Panc1 (cell line): ENCODE measurements at regions not wholly inside any gene's neighbourhood (a gene's known extent, or its start where the extent isn't known, plus 50 kb on each side); places are given as distances from the start of the nearest gene placed in this dataset.

ENCODE experiments used
- ATAC-seq: fragments of 200-7000 bp; cut with Tn5 transposase; 2 replicates; pipeline ENCODE4 v1.9.1; 2020; ENCODE audit warnings: mild to moderate bottlenecking, moderate library complexity
- BruUV-seq: library from RNA; stranded (reverse); fragments of 400-500 nt; replicated peaks from 2 replicates; lab custom pipeline; 2021; lab: Mats Ljungman, UMichigan
- CTCF ChIA-PET: fragments of 300-600 bp; sonication (Branson Sonifier 250); formaldehyde crosslinking; loops from one replicate; lab custom pipeline; 2022; ENCODE audit warnings: antibody characterized with exemption; lab: Charles Lee
- POLR2A ChIA-PET: fragments of 300-600 bp; sonication (Branson Sonifier 250); formaldehyde crosslinking; loops from one replicate; lab custom pipeline; 2022; ENCODE audit warnings: antibody characterized with exemption; lab: Charles Lee
- DNase-seq: peaks from one replicate; pipeline ENCODE4 v3.0.0-alpha.2; 2010; ENCODE audit warnings: low read depth, low spot score
- H3K27ac ChIP-seq: 2 replicates; pipeline ENCODE4 v1.5.1; 2011; ENCODE audit warnings: mild to moderate bottlenecking, low read length, inconsistent platforms
- H3K27me3 ChIP-seq: fragments of 200-500 bp; sonication (Bioruptor generic); 2 replicates; pipeline ENCODE4 v1.6.0; 2014; ENCODE audit warnings: low read length, inconsistent platforms; ENCODE audit not compliant: control insufficient read depth, insufficient read depth
- H3K36me3 ChIP-seq: fragments of 200-500 bp; sonication (Bioruptor generic); 2 replicates; pipeline ENCODE4 v1.5.1; 2014; ENCODE audit warnings: inconsistent platforms, mild to moderate bottlenecking, low read length, moderate library complexity; ENCODE audit not compliant: control insufficient read depth, insufficient read depth
- H3K4me1 ChIP-seq: 2 replicates; pipeline ENCODE4 v1.5.1; 2011; ENCODE audit warnings: inconsistent platforms, mild to moderate bottlenecking, low read length, moderate library complexity; ENCODE audit not compliant: control insufficient read depth, insufficient read depth
- H3K4me3 ChIP-seq, 2 experiments: 2 replicates each; pipeline ENCODE4 v1.5.1; 2011 to 2012; ENCODE audit warnings: low read depth in 2 of 2, low read length in 2 of 2, mild to moderate bottlenecking in 2 of 2, inconsistent platforms in 1 of 2, moderate library complexity in 1 of 2
- H3K9me3 ChIP-seq: fragments of 200-500 bp; sonication (Bioruptor generic); 2 replicates; pipeline ENCODE4 v1.5.1; 2014; ENCODE audit warnings: low read depth, mild to moderate bottlenecking, inconsistent platforms, low read length, moderate library complexity; ENCODE audit not compliant: control insufficient read depth, insufficient read depth
- POLR2AphosphoS5 ChIP-seq: IDR thresholded peaks from 2 replicates; pipeline ENCODE4 v1.6.1; 2012; ENCODE audit warnings: mild to moderate bottlenecking, low read depth, low read length, moderate library complexity
- SIN3A ChIP-seq: IDR thresholded peaks from 2 replicates; pipeline ENCODE4 v1.6.1; 2012; ENCODE audit warnings: low read depth, mild to moderate bottlenecking, low read length, moderate library complexity, borderline replicate concordance; ENCODE audit not compliant: insufficient read depth
- TCF7L2 ChIP-seq: IDR thresholded peaks from 2 replicates; pipeline ENCODE4 v1.6.1; 2011; ENCODE audit warnings: mild to moderate bottlenecking, low read depth, low read length, inconsistent platforms
- in situ Hi-C: cut with HindIII; loops from 2 replicates; pipeline ENCODE4 v1.10.0; 2016; ENCODE audit warnings: low sequenced_read_pairs, low pct_unique_long_range_greater_than_20kb
- intact Hi-C: fragments of 100-400 bp; cut with micrococcal nuclease; formaldehyde crosslinking; loops from one replicate; pipeline ENCODE4 v1.10.0; 2022; ENCODE audit not compliant: unreplicated experiment
- TF ChIP-seq, protein P1 (sequence below), 2 experiments: IDR thresholded peaks; 2 replicates each; pipeline ENCODE4 v1.6.1; 2011 to 2012; ENCODE audit warnings: low read depth in 2 of 2, control low read depth in 1 of 2, low read length in 1 of 2, mild to moderate bottlenecking in 1 of 2, moderate library complexity in 1 of 2; ENCODE audit not compliant: insufficient read depth in 1 of 2
- TF ChIP-seq, protein P2 (sequence below): fragments of 450-650 bp; IDR thresholded peaks from 2 replicates; pipeline ENCODE4 v1.5.1; 2017; ENCODE audit warnings: mild to moderate bottlenecking

DNA sequence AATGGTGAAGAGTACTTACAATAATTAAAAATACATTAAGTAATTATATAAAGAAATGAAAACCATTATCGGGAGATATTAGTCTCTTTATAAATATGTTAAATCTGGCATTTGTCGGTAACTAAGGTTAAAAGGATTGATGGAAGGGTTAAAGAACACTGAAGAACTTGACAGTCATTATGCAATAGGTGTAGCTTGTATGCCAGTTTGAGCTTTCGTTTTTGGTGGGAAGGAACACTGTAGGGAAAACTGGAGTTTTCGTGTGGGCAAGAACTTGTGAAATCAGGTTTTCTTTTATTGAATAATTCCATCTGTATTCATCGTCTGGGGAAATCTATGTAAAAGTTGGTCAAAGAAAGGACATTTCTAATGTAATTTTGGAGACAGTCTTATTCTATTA is 142.3 kb downstream of the DMRTA1 start:
- in situ Hi-C loops (no loop called here), intact Hi-C loops (no loop called here)
- ChIA-PET POLR2A (no interaction called here), CTCF (no interaction called here)
- no peaks in the 10 kb centered on the region for H3K27me3 ChIP-seq
- TF ChIP-seq POLR2AphosphoS5 (no peak), SIN3A (no peak), TCF7L2 (no peak)
- TF ChIP-seq, protein P1, sequence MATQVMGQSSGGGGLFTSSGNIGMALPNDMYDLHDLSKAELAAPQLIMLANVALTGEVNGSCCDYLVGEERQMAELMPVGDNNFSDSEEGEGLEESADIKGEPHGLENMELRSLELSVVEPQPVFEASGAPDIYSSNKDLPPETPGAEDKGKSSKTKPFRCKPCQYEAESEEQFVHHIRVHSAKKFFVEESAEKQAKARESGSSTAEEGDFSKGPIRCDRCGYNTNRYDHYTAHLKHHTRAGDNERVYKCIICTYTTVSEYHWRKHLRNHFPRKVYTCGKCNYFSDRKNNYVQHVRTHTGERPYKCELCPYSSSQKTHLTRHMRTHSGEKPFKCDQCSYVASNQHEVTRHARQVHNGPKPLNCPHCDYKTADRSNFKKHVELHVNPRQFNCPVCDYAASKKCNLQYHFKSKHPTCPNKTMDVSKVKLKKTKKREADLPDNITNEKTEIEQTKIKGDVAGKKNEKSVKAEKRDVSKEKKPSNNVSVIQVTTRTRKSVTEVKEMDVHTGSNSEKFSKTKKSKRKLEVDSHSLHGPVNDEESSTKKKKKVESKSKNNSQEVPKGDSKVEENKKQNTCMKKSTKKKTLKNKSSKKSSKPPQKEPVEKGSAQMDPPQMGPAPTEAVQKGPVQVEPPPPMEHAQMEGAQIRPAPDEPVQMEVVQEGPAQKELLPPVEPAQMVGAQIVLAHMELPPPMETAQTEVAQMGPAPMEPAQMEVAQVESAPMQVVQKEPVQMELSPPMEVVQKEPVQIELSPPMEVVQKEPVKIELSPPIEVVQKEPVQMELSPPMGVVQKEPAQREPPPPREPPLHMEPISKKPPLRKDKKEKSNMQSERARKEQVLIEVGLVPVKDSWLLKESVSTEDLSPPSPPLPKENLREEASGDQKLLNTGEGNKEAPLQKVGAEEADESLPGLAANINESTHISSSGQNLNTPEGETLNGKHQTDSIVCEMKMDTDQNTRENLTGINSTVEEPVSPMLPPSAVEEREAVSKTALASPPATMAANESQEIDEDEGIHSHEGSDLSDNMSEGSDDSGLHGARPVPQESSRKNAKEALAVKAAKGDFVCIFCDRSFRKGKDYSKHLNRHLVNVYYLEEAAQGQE (IDR thresholded peaks at IDR 0.05; ENCODE audit: insufficient read depth in 1 of 2, low read depth in 2 of 2, low read length in 1 of 2): no peak
- TF ChIP-seq, protein P2, sequence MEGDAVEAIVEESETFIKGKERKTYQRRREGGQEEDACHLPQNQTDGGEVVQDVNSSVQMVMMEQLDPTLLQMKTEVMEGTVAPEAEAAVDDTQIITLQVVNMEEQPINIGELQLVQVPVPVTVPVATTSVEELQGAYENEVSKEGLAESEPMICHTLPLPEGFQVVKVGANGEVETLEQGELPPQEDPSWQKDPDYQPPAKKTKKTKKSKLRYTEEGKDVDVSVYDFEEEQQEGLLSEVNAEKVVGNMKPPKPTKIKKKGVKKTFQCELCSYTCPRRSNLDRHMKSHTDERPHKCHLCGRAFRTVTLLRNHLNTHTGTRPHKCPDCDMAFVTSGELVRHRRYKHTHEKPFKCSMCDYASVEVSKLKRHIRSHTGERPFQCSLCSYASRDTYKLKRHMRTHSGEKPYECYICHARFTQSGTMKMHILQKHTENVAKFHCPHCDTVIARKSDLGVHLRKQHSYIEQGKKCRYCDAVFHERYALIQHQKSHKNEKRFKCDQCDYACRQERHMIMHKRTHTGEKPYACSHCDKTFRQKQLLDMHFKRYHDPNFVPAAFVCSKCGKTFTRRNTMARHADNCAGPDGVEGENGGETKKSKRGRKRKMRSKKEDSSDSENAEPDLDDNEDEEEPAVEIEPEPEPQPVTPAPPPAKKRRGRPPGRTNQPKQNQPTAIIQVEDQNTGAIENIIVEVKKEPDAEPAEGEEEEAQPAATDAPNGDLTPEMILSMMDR: no peak
- no peak overlapping the region for H3K4me3 ChIP-seq
- no TSS peak for BruUV-seq
- no peaks in the 10 kb centered on the region; the same call in 1 of the 2 replicates for H3K36me3 ChIP-seq
- H3K27ac ChIP-seq: no peak overlapping the region
- ATAC-seq (no peak), DNase-seq (no peak)
- H3K9me3 ChIP-seq: no peaks in the 10 kb centered on the region
- H3K4me1 ChIP-seq: no peaks in the 10 kb centered on the region

- Histone ChIP-seq H3K9me3 (no peaks in the 10 kb centered on the region), H3K27ac (no peak overlapping the region), H3K27me3 (no peaks in the 10 kb centered on the region), H3K36me3 (no peaks in the 10 kb centered on the region), H3K4me1 (no peaks in the 10 kb centered on the region), H3K4me3 (no peak overlapping the region)
- DNase-seq (no peak), ATAC-seq (no peak)
- intact Hi-C loops (no loop called here), in situ Hi-C loops (no loop called here)
- CTCF ChIA-PET: no interaction called here
- TF ChIP-seq, protein P1 (IDR thresholded peaks at IDR 0.05; ENCODE audit: insufficient read depth in 1 of 2, low read depth in 2 of 2, low read length in 1 of 2): no peak
- TF ChIP-seq SIN3A (no peak), POLR2AphosphoS5 (no peak), TCF7L2 (no peak)
- TF ChIP-seq, protein P2: no peak
- POLR2A ChIA-PET: no interaction called here
- no TSS peak for BruUV-seq
Measured at GRCh38 chr9:22590336-22591033, 143.9 kb downstream of the DMRTA1 start.
